ENCODE measurements at regions not wholly inside any gene's neighbourhood (a gene's known extent, or its start where the extent isn't known, plus 50 kb on each side); places are given as distances from the start of the nearest gene placed in this dataset.

DNA sequence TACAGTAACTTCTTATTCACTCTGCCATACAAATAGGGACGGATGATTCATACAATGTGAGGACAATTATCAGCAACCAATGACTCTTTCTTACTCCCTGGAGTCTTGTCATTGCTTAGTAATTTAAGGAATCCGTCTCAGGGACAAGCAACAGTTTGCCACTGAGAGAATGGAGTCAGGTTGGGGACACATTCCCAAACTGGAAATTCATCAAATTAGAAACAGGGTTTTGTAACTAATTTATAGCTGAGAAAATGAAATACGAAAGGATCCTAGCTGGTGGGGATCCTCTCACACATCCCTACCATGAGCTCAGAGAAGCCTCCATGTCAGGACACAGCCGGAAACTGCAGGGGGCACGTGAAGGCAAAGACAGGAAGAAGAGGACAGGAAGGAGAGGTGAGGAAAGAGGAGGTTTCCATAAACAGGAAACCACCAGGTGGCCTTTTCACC is 50.4 kb upstream of the KDR start:
- Mint-ChIP-seq H3K27ac (no peak overlapping the region), H3K4me1 (peaks cover 6% of the 10 kb centered on the region), H3K36me3 (ENCODE audit: low read depth) (no peaks in the 10 kb centered on the region), H3K4me3 (no peak overlapping the region), H3K27me3 (peaks cover 16% of the 10 kb centered on the region)
- ATAC-seq (no peak), DNase-seq (no peak)
- H3K9me3 ChIP-seq (ENCODE audit: control insufficient read depth, low read length, poor library complexity, severe bottlenecking), result no peaks in the 10 kb centered on the region

DNA sequence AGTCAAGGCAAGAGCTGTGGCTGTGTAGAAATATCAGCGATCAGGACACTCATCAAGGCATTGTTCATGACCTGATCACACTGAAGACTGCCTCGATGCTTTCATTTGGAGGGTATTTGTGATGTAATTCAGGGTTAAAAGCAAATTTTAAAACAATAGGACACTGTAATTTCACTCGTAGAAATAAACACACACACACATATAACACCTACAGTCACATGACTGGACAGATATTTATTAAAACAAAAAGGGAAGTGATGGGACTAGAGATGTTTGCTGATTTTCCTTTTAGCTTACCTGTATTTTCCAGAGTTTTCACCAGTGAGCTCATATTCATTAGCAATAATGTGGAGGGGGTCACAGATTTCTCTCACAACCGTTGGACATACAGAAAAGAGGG is 51.1 kb upstream of the KDR start:
- H3K36me3 Mint-ChIP-seq (ENCODE audit: low read depth), result no peaks in the 10 kb centered on the region
- no peaks in the 10 kb centered on the region for H3K9me3 ChIP-seq (ENCODE audit: control insufficient read depth, low read length, poor library complexity, severe bottlenecking)
- no peak overlapping the region for H3K4me3 Mint-ChIP-seq
- H3K27me3 Mint-ChIP-seq, result peaks cover 23% of the 10 kb centered on the region
- ATAC-seq, result no peak
- peaks cover 8% of the 10 kb centered on the region for H3K4me1 Mint-ChIP-seq
- no peak overlapping the region for H3K27ac Mint-ChIP-seq
- DNase-seq, result no peak

DNA sequence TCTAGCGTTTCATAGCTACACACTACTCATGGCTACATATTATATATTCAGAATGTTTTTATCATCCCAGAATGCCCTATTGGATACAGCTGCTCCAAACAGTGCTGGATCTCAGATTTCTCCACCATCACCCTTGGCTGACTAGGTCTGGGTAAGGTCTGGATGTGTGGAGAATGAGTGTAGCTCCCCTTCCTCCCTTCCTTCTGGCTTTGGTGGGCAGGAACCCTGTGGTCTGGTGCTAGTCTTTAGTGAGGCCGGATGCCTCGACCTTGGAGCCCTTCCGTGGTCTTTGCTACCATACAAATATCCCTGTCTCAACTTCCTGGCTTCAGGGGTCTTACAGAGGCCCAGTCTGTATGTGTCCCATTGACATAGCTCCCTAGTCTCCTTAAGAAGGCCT is 52.1 kb upstream of the KDR start:
- Mint-ChIP-seq H3K4me3 (no peak overlapping the region), H3K4me1 (peaks cover 8% of the 10 kb centered on the region), H3K36me3 (ENCODE audit: low read depth) (no peaks in the 10 kb centered on the region), H3K27me3 (peaks cover 30% of the 10 kb centered on the region), H3K27ac (no peak overlapping the region)
- ATAC-seq, result no peak
- H3K9me3 ChIP-seq (ENCODE audit: control insufficient read depth, low read length, poor library complexity, severe bottlenecking), result no peaks in the 10 kb centered on the region
- DNase-seq, result no peak

DNA sequence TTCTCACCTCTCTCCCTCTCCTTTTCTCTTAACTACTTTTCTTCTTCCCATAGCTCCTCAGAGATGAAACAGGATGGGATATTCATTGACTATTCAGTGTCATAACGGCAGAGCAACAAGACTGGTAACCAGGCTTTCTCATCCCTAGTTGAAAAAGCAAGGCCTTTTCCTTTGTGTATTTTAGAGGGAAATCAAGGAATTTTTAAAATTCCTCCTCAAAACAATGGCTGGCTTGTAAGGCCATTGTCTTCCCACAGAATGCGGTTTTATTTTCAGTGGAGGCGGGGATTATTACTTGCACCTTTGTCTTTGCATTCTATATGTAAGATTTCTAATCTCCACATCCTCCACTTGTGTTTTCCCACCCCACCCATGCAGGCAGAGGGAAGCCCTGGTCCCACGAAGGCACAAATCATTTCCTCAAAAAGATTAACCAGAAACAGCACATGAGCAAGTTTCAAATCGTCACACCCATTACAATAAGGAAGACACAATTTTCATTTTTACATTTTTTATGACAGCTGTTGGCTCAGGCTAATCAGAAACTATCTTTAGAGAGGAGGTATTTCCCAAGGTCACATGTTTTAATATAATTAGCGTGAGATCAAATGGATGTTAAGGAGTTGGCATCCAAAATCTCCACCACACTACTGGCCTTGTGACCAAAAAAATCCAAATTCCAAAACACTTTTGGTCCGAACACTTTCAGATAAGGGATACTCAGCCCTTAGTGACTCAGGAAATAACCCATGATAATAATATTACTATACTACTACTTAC is 53.0 kb upstream of the KDR start:
- H3K9me3 ChIP-seq (ENCODE audit: control insufficient read depth, low read length, poor library complexity, severe bottlenecking), result no peaks in the 10 kb centered on the region
- H3K4me1 Mint-ChIP-seq, result peaks cover 8% of the 10 kb centered on the region
- H3K36me3 Mint-ChIP-seq (ENCODE audit: low read depth), result no peaks in the 10 kb centered on the region
- H3K27me3 Mint-ChIP-seq, result peaks cover 30% of the 10 kb centered on the region
- no peak overlapping the region for H3K27ac Mint-ChIP-seq
- no peak overlapping the region for H3K4me3 Mint-ChIP-seq
- ATAC-seq (no peak), DNase-seq (no peak)

DNA sequence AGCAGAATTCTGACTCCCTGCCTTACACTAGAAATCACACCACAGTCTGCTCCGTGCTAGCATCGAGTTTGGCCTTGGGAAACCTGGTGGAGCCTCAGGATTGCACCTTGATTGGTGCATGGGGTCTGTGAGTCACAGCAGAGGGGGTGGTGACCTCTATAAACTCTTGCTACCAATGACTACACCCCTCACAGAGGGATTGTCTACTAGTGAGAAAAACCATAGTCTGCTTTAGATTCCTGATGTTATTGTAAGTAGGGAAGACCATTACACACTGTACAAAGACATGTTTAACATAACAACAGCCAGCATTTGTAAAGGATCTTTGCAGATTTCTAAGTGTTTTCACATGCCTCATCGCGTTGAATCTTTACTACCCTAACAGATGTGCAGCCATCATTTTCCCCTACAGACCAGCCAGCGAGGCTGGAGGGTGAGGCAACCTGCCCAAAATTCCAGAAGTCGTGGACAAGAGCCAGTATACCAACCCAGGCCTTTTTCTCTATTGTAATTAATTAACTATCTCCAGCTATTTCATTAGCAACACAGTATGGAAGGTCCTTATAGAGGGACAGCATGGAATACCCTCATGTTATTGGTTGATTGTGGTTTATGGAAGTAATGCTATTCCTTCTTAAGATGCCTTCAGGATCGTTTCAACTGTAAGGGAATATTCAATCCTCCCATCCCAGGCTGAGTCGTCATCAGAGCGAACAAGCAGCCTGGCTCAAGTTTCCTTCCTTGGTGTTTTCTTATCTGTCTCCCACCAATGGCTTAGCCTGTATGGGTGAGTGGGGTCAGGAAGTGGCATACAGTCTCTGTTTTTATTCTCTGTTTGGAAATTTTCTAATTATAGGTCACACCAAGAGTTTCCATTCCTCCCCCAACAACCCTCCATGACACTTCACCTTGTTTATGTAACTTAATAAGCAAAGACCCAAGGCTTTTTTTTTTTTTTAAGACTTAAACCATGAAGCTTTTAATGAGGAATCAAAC is 55.9 kb upstream of the KDR start:
- no peaks in the 10 kb centered on the region for H3K36me3 Mint-ChIP-seq (ENCODE audit: low read depth)
- H3K4me1 Mint-ChIP-seq, result peaks cover 2% of the 10 kb centered on the region
- no peak overlapping the region for H3K4me3 Mint-ChIP-seq
- no peaks in the 10 kb centered on the region for H3K9me3 ChIP-seq (ENCODE audit: control insufficient read depth, low read length, poor library complexity, severe bottlenecking)
- DNase-seq (no peak), ATAC-seq (no peak)
- no peak overlapping the region for H3K27ac Mint-ChIP-seq
- peaks cover 49% of the 10 kb centered on the region for H3K27me3 Mint-ChIP-seq

DNA sequence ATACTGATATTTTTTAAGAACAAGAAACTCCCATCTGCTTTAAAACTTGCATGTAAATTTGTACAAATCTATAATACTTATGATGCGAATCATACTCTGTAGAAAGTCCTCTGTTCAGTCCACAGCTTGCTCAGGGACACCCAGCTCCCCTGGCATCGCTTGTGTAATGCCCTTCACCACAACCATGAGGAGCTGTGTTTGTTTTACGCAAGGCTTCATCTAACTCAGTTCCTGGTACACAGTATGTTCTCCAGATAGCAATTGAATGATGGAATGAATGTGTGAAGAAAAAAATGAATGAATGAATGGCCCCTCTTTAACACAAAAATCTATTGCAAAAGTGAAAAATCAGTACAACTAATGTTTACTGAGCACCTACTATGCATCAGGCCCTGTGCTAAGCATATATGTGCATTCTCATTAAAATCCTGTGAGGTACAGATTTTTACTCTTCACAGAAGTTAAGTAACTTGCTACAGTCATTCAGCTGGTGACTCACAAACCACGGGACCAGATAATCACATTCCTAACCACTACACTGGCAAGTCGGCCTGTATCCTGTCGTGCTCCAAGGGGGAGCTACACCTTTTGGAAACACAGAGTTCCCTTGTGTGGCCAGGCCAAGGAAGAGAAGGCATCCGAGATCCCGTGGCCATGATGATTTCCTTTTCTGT is 58.7 kb upstream of the KDR start:
- Mint-ChIP-seq H3K4me3 (no peak overlapping the region), H3K36me3 (ENCODE audit: low read depth) (no peaks in the 10 kb centered on the region), H3K27ac (no peak overlapping the region), H3K27me3 (peaks cover 68% of the 10 kb centered on the region), H3K4me1 (peaks cover 2% of the 10 kb centered on the region)
- DNase-seq (no peak), ATAC-seq (no peak)
- no peaks in the 10 kb centered on the region for H3K9me3 ChIP-seq (ENCODE audit: control insufficient read depth, low read length, poor library complexity, severe bottlenecking)

DNA sequence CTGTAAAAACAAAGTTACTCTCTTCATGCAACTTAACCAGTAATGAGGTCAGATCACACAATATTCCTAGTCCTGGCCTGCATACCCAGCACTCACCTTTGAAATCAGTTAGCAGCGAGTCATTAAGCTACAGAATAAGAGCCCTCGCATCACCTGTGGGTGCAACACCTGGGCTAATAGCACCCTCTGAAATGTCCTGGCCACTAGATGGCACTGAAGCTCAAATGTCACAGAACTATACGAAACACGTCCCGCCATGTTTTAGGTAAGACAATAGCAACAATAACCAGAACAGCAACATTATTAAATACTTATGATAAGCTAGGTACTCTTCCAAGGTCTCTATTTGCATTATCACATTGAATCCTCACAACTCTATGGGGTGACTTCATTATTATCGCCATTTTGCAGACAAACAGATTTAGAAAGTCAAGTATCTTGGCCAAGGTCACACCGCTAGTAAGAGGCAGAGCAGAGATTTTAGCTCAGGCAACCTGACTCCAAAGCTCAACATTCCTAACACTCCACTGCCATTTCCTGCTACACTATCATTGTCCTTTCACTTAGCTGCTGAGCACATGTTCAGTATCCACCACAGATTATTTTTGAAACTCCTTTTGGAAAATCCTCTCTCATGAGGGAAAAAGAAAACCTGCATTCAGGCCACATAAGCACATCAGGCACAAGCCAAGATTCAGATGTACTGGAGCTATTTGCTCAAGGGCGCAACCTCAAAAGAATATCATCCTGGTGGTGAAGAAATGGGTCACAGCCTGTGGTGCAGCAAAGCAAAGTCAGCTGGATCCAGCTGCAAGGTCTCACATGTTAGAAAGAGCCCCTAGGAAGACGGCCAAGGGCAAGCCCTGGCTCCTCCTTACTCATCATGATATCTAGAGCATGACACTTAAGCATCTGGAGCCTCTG is 59.5 kb upstream of the KDR start:
- no peaks in the 10 kb centered on the region for H3K9me3 ChIP-seq (ENCODE audit: control insufficient read depth, low read length, poor library complexity, severe bottlenecking)
- ATAC-seq (no peak), DNase-seq (no peak)
- peaks cover 70% of the 10 kb centered on the region for H3K27me3 Mint-ChIP-seq
- no peak overlapping the region for H3K4me3 Mint-ChIP-seq
- peaks cover 2% of the 10 kb centered on the region for H3K4me1 Mint-ChIP-seq
- no peaks in the 10 kb centered on the region for H3K36me3 Mint-ChIP-seq (ENCODE audit: low read depth)
- H3K27ac Mint-ChIP-seq, result no peak overlapping the region

DNA sequence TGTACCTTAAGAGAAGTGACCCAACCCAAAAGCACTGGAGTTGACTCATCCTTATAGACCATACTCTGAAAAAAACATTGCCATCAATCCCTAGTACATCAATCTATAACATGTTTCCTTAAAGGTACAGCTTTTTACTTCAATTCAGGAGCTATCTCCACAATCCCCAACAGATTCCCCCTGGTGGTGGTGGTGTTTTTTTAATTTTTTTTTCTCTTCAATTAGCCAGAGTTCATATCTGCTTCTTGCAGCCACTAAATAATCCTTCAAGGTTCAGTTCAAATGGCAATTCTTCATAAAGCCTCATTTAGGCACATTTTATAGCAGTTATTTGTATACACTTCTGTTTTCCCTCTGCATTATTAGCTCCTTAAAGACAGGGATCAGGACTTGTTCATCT is 60.7 kb upstream of the KDR start:
- DNase-seq (no peak), ATAC-seq (no peak)

DNA sequence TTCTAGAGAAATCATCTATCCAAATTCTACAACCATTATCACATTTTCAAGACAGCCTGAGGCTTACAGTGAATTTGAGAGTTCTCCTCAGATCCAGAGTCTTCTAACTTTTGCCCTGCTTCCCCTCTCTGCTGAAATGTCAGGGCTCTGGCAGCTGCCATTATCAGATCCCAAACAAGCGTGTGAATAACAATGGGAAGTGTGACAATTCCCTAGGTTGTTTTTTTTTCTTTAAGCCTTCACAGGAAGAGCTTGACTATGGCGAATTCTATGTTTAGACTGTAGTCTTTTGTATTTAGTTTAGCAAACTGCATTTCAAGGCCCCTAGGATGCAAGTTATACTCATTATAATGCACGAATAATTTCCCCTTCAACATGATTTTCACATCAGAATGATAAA is 61.3 kb upstream of the KDR start:
- ATAC-seq (no peak), DNase-seq (no peak)
- Mint-ChIP-seq H3K4me3 (no peak overlapping the region), H3K27me3 (peaks cover 62% of the 10 kb centered on the region), H3K36me3 (ENCODE audit: low read depth) (no peaks in the 10 kb centered on the region), H3K4me1 (no peaks in the 10 kb centered on the region), H3K27ac (no peak overlapping the region)
- no peaks in the 10 kb centered on the region for H3K9me3 ChIP-seq (ENCODE audit: control insufficient read depth, low read length, poor library complexity, severe bottlenecking)

More for the DNA sequence above, 60.7 kb upstream of the KDR start:
- peaks cover 2% of the 10 kb centered on the region for H3K4me1 Mint-ChIP-seq
- no peak overlapping the region for H3K27ac Mint-ChIP-seq
- H3K27me3 Mint-ChIP-seq, result peaks cover 66% of the 10 kb centered on the region
- no peak overlapping the region for H3K4me3 Mint-ChIP-seq
- no peaks in the 10 kb centered on the region for H3K9me3 ChIP-seq (ENCODE audit: control insufficient read depth, low read length, poor library complexity, severe bottlenecking)
- H3K36me3 Mint-ChIP-seq (ENCODE audit: low read depth), result no peaks in the 10 kb centered on the region

DNA sequence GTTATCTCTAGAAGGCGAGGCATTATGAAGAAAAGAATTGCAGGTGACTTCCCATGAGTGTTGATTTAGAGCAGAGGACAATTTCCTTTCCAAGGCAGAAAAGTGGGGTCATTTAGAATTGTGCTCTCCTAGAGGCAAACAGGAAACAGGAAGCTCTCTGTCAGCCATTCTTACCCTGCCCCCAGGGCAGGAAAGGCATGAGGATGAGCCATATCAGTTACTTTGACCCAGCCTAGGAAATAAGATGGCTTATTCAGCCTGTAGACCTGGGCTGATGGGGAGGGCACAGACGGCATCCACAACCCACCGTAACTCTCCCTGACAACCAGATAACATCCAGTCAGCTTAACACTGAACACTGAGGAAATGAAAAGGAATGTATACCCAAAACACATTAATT is 88.8 kb upstream of the KDR start:
- Mint-ChIP-seq H3K4me1 (no peaks in the 10 kb centered on the region), H3K27ac (no peak overlapping the region), H3K4me3 (no peak overlapping the region), H3K27me3 (peaks cover 11% of the 10 kb centered on the region), H3K36me3 (ENCODE audit: low read depth) (no peaks in the 10 kb centered on the region)
- DNase-seq, result no peak
- no peaks in the 10 kb centered on the region for H3K9me3 ChIP-seq (ENCODE audit: control insufficient read depth, low read length, poor library complexity, severe bottlenecking)
- no peak for ATAC-seq

DNA sequence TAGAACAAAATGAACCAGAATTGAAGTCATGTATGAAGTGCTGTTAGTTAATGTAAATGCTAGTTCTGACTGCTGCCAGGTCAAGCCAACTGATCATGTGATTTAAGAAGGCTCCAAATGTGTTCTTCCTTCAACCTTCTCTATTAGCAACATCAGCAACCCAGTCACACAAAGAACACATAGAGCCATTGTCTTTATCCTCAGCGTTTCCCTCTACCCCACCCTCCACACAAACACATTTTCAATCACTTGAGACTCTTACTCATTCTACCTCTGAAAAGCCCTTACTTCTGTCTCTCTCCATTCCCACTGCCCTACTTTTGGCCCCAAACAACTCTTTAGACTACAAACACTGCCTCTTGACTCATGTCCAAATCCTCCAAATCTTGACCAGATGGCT is 89.7 kb upstream of the KDR start:
- no peaks in the 10 kb centered on the region for H3K36me3 Mint-ChIP-seq (ENCODE audit: low read depth)

DNA sequence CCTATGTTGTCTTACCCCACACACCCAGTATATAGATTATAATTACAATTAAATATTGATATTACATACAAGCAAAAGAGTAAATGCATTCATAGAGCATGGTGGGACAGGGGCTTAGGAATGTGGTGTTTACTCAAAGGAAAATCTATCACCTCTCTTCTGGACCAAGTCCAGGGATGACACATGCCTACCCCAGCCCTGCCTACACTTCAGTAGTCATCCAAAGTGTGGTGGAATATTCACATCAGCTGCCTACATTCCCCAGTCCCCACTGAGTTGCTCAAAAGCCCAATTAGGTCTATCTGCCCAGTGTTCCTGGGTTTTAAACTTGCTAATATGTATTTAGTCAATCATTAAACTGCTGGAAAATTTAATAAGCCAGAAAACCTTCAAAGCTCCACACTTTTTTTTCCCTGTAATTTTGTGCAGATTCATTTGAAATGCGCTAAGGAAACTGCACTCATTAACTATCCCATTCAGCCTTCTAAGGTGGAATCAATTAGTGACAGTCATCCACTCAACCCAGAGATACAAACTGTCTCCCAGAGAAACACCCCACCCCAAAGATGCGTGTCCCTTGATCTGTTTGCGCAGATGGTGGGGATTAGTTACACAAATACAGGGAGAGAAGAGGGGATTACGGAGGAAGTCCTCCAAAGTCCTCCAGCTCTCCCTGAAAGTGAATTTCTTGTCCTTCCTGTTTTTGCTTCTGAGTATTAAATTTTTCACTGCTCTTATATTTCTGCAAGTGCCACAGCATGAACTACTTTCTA is 91.7 kb upstream of the KDR start:
- DNase-seq, result no peak
- Mint-ChIP-seq H3K27me3 (peaks cover 18% of the 10 kb centered on the region), H3K4me1 (no peaks in the 10 kb centered on the region), H3K4me3 (no peak overlapping the region), H3K27ac (no peak overlapping the region), H3K36me3 (ENCODE audit: low read depth) (no peaks in the 10 kb centered on the region)
- H3K9me3 ChIP-seq (ENCODE audit: control insufficient read depth, low read length, poor library complexity, severe bottlenecking), result no peaks in the 10 kb centered on the region
- ATAC-seq, result no peak

More for the DNA sequence above, 89.7 kb upstream of the KDR start:
- Mint-ChIP-seq H3K4me1 (no peaks in the 10 kb centered on the region), H3K4me3 (no peak overlapping the region), H3K27ac (no peak overlapping the region), H3K27me3 (peaks cover 11% of the 10 kb centered on the region)
- DNase-seq, result no peak
- no peaks in the 10 kb centered on the region for H3K9me3 ChIP-seq (ENCODE audit: control insufficient read depth, low read length, poor library complexity, severe bottlenecking)
- no peak for ATAC-seq
